K562 (cell line): ENCODE measurements at regions not wholly inside any gene's neighbourhood (a gene's known extent, or its start where the extent isn't known, plus 50 kb on each side); places are given as distances from the start of the nearest gene placed in this dataset.
A peak's percentile ranks its signal among the peaks of the same experiment; 100 is the strongest.

Experiments used
- ATAC-seq: fragments of 200-7000 bp; cut with Tn5 transposase; 3 replicates; pipeline ENCODE4 v1.9.1; 2020; ENCODE audit warnings: moderate library complexity
- BruUV-seq: library from RNA; stranded (reverse); fragments of 400-500 nt; replicated peaks from 2 replicates; lab custom pipeline; 2021; lab: Mats Ljungman, UMichigan
- CTCF ChIA-PET: fragments of 300-600 bp; formaldehyde crosslinking; extraction: SDS; loops from one replicate; lab custom pipeline; 2021; ENCODE audit warnings: low intra/inter-chr PET ratio; lab: Yijun Ruan, JAX
- POLR2A ChIA-PET: fragments of 300-600, 350-650 bp; sonication (Branson Sonifier 250); formaldehyde crosslinking; extraction: SDS; loops from one replicate; lab custom pipeline; 2021; ENCODE audit warnings: antibody characterized with exemption, inconsistent platforms; lab: Yijun Ruan, JAX
- DNase-seq, 4 experiments: peaks; one replicate each; pipeline versions ENCODE4 v3.0.0 to v3.0.0-alpha.2; 2011 to 2018; ENCODE audit warnings: low spot score in 3 of 4, mixed read lengths in 3 of 4; ENCODE audit errors: extremely low read depth in 1 of 4
- FAIRE-seq: peaks from 2 replicates; lab custom pipeline; 2011; peaks lifted over from hg19 to GRCh38; lab: Jason Lieb, UNC
- H2AFZ ChIP-seq: 2 replicates; pipeline ENCODE4 v1.6.0; 2011; ENCODE audit warnings: low read depth, low read length, control low read depth, inconsistent platforms
- H3K27ac ChIP-seq: fragments of 200-600 bp; 3 replicates; pipeline ENCODE4 v1.8.0; 2011; ENCODE audit warnings: low read depth, mild to moderate bottlenecking, control low read depth, inconsistent platforms, low read length, moderate library complexity, mixed read lengths; ENCODE audit errors: extremely low read depth
- H3K27me3 ChIP-seq, 2 experiments: fragments of 300-600 bp in 1 of 2; 2 replicates in 1 of 2; 3 replicates in 1 of 2; pipeline versions ENCODE4 v1.6.0 to v1.8.0; 2011; ENCODE audit warnings: inconsistent platforms in 2 of 2, low read length in 2 of 2, mild to moderate bottlenecking in 1 of 2, mixed read lengths in 1 of 2, moderate library complexity in 1 of 2; ENCODE audit not compliant: control insufficient read depth in 2 of 2, insufficient read depth in 2 of 2
- H3K36me3 ChIP-seq: fragments of 300-600 bp; 3 replicates; pipeline ENCODE4 v1.8.0; 2011; ENCODE audit warnings: mild to moderate bottlenecking, low read length, inconsistent platforms; ENCODE audit not compliant: control insufficient read depth, insufficient read depth
- H3K4me1 ChIP-seq, 2 experiments: fragments of 200-600 bp in 1 of 2; replicated peaks in 1 of 2; 2 replicates in 1 of 2; 3 replicates in 1 of 2; pipeline versions ENCODE4 v1.5.1 to v1.8.0; 2011; ENCODE audit warnings: inconsistent platforms in 2 of 2, low read length in 2 of 2, mild to moderate bottlenecking in 1 of 2, mixed read lengths in 1 of 2, moderate library complexity in 1 of 2; ENCODE audit not compliant: control insufficient read depth in 2 of 2, insufficient read depth in 2 of 2
- H3K4me2 ChIP-seq: 2 replicates; pipeline ENCODE4 v1.6.1; 2011; ENCODE audit warnings: low read length, control low read depth, inconsistent platforms, mixed read lengths; ENCODE audit not compliant: insufficient read depth
- H3K4me3 ChIP-seq: fragments of 200-600 bp; sonication (generic), shearing (Covaris generic); 2 replicates; pipeline ENCODE4 v1.5.1; 2016; ENCODE audit warnings: control low read depth, inconsistent platforms
- H3K79me2 ChIP-seq: fragments of 200-600 bp; 3 replicates; pipeline ENCODE4 v1.8.0; 2011; ENCODE audit warnings: low read length, inconsistent platforms; ENCODE audit not compliant: control insufficient read depth, insufficient read depth
- H3K9ac ChIP-seq, 2 experiments: 2 replicates each; pipeline versions ENCODE4 v1.6.0 to v1.6.1; 2011; ENCODE audit warnings: low read depth in 2 of 2, low read length in 2 of 2, control low read depth in 1 of 2, inconsistent platforms in 1 of 2, mild to moderate bottlenecking in 1 of 2, mixed read lengths in 1 of 2; ENCODE audit not compliant: insufficient read depth in 1 of 2
- H3K9me1 ChIP-seq: one replicate; pipeline ENCODE4 v1.6.0; 2011; ENCODE audit warnings: inconsistent platforms, mild to moderate bottlenecking, low read length, moderate library complexity; ENCODE audit not compliant: control insufficient read depth, insufficient read depth
- H3K9me3 ChIP-seq: replicated peaks from 2 replicates; pipeline ENCODE4 v1.5.1; 2011; ENCODE audit warnings: low read depth, low read length, inconsistent platforms; ENCODE audit not compliant: control insufficient read depth, insufficient read depth
- H4K20me1 ChIP-seq: replicated peaks from 2 replicates; pipeline ENCODE4 v1.6.1; 2011; ENCODE audit warnings: low read length, inconsistent platforms, mixed read lengths; ENCODE audit not compliant: control insufficient read depth, insufficient read depth
- CEBPB ChIP-seq: fragments of 450-650 bp; IDR thresholded peaks from 2 replicates; pipeline ENCODE4 v1.6.1; 2016; ENCODE audit warnings: missing genetic modification characterization, missing compliant biosample characterization
- ETV1 ChIP-seq: fragments of 450-650 bp; conservative IDR thresholded peaks from 2 replicates; pipeline ENCODE4 v1.6.1; 2016; ENCODE audit warnings: missing genetic modification characterization, control low read depth, low read depth, missing compliant biosample characterization
- MEF2D ChIP-seq: conservative IDR thresholded peaks from 2 replicates; pipeline ENCODE4 v1.6.1; 2016; ENCODE audit warnings: low read depth, missing genetic modification characterization, missing compliant biosample characterization
- RAD51 ChIP-seq: fragments of 450-650 bp; IDR thresholded peaks from 2 replicates; pipeline ENCODE4 v1.7.1; 2016; ENCODE audit warnings: low read depth, mild to moderate bottlenecking, borderline replicate concordance
- TCF3 ChIP-seq: sonication (generic); formaldehyde crosslinking; IDR thresholded peaks from 2 replicates; pipeline ENCODE4 v1.4.0; 2020; ENCODE audit warnings: mild to moderate bottlenecking, missing genetic modification reagents
- WGBS: fragments of 100-300 bp; shearing (Covaris generic); methylation state at CpG from one replicate; pipeline ENCODE4 v1.1.6; 2016; ENCODE audit warnings: low coverage, mixed read lengths; ENCODE audit not compliant: insufficient coverage; ENCODE audit errors: missing lambda C conversion rate; 5-methylcytosine and 5-hydroxymethylcytosine counted together
- in situ Hi-C: fragments of 300-500 bp; cut with MboI; formaldehyde crosslinking; loops from 4 replicates; pipeline ENCODE4 v1.15.0; 2018; ENCODE audit warnings: inconsistent platforms, mixed read lengths
- intact Hi-C: fragments of 100-400 bp; cut with micrococcal nuclease; formaldehyde crosslinking; loops from 2 replicates; pipeline ENCODE4 v1.14.2; 2022
- TF ChIP-seq, protein P1 (sequence below): fragments of 250-450 bp; sonication (Bioruptor Pico); IDR thresholded peaks from 2 replicates; pipeline ENCODE4 v1.9.0; 2021; ENCODE audit warnings: mild to moderate bottlenecking, inconsistent platforms

DNA sequence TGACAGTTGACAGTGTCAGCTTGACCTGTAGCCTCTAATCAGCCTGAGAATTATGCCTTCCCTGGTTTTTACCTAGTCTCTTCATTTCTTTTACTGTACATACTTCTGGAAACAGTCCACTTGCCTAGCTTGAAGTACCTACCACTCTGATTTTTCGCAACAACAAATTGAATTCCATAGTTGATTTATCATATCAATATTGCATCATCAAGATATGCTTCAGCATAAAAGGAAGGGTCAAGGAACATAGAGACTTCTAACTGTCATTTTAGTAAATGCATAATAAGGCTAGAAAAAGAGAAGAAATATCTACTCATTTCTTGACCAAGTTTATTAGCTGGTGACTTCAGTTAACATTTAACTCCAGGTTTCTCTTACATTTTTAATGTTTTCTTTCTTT, 174.2 kb upstream of the FAR2 start (continued):
- TF ChIP-seq CEBPB: 0 out of 2 replicates have a peak, but pooled peaks have one; percentile 24

- POLR2A ChIA-PET: no interaction called here
- no peak overlapping the region for H3K27ac ChIP-seq
- no peaks in the 10 kb centered on the region for H4K20me1 ChIP-seq
- no peak for FAIRE-seq
- H3K79me2 ChIP-seq: no peaks in the 10 kb centered on the region
- no TSS peak for BruUV-seq
- H3K27me3 ChIP-seq: no peaks in the 10 kb centered on the region
- H3K9me3 ChIP-seq: no peaks in the 10 kb centered on the region
- CTCF ChIA-PET: no interaction called here
- no peak for DNase-seq
- intact Hi-C loops: no loop called here
- no peak overlapping the region for H3K4me3 ChIP-seq
- no peak for ATAC-seq
- no peaks in the 10 kb centered on the region for H3K9me1 ChIP-seq
- H3K36me3 ChIP-seq: no peaks in the 10 kb centered on the region
- no peak overlapping the region for H3K9ac ChIP-seq
- H2AFZ ChIP-seq: no peak overlapping the region
- 0% methylated on average over 3 of the region's 3 CpGs for WGBS
- H3K4me2 ChIP-seq: no peak overlapping the region
- TF ChIP-seq MEF2D (no peak), TCF3 (CRISPR knock-in tag) (no peak), ETV1 (tag) (no peak), RAD51 (no peak)
- TF ChIP-seq, protein P1, sequence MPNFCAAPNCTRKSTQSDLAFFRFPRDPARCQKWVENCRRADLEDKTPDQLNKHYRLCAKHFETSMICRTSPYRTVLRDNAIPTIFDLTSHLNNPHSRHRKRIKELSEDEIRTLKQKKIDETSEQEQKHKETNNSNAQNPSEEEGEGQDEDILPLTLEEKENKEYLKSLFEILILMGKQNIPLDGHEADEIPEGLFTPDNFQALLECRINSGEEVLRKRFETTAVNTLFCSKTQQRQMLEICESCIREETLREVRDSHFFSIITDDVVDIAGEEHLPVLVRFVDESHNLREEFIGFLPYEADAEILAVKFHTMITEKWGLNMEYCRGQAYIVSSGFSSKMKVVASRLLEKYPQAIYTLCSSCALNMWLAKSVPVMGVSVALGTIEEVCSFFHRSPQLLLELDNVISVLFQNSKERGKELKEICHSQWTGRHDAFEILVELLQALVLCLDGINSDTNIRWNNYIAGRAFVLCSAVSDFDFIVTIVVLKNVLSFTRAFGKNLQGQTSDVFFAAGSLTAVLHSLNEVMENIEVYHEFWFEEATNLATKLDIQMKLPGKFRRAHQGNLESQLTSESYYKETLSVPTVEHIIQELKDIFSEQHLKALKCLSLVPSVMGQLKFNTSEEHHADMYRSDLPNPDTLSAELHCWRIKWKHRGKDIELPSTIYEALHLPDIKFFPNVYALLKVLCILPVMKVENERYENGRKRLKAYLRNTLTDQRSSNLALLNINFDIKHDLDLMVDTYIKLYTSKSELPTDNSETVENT: no peak
- TF ChIP-seq, all 486 proteins: peak for 0
- H3K4me1 ChIP-seq: no peaks in the 10 kb centered on the region
- in situ Hi-C loops: no loop called here
Observed at GRCh38 chr12:28975564-28976340, 173.3 kb upstream of the FAR2 start.
